ENCODE measurements at regions not wholly inside any gene's neighbourhood (a gene's known extent, or its start where the extent isn't known, plus 50 kb on each side); places are given as distances from the start of the nearest gene placed in this dataset.

DNA sequence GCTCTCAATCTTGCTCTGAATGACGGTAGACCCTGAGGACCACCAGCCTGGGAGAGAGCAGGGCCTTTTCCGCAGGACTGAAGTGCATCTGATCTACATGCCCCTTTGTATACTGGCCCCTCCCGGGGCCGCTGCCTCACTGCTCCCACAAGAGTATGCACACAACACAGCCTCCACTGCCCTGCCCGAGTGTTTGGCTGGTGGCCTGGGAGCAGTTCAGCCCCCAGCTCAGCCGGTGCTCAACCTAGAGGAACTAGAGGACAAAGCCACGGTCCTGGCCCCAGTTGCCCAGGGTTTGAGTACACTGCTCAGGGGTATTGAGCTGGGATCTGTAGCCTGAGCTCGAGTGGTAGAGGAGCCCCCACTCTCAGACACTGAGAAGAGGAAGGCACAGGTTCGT is 118.9 kb upstream of the CAB39 start:
- TF ChIP-seq POU6F1 (CRISPR knock-in tag; IDR thresholded peaks at IDR 0.05; ENCODE audit: borderline replicate concordance, low read depth) (no peak), ZC3H10 (CRISPR knock-in tag; IDR thresholded peaks at IDR 0.05) (no peak), ZNF70 (CRISPR knock-in tag; IDR thresholded peaks at IDR 0.05) (no peak), ZFP30 (CRISPR knock-in tag; IDR thresholded peaks at IDR 0.05) (no peak), BACH2 (CRISPR knock-in tag; IDR thresholded peaks at IDR 0.05; ENCODE audit: borderline replicate concordance) (no peak), CREB5 (CRISPR knock-in tag; IDR thresholded peaks at IDR 0.05; ENCODE audit: low read depth) (no peak), OSR1 (CRISPR knock-in tag; IDR thresholded peaks at IDR 0.05) (no peak), ZFP3 (CRISPR knock-in tag; IDR thresholded peaks at IDR 0.05) (no peak), ZNF8 (CRISPR knock-in tag; IDR thresholded peaks at IDR 0.05) (no peak), PPARA (CRISPR knock-in tag; IDR thresholded peaks at IDR 0.05; ENCODE audit: borderline replicate concordance) (no peak)
- TF ChIP-seq, protein P1, sequence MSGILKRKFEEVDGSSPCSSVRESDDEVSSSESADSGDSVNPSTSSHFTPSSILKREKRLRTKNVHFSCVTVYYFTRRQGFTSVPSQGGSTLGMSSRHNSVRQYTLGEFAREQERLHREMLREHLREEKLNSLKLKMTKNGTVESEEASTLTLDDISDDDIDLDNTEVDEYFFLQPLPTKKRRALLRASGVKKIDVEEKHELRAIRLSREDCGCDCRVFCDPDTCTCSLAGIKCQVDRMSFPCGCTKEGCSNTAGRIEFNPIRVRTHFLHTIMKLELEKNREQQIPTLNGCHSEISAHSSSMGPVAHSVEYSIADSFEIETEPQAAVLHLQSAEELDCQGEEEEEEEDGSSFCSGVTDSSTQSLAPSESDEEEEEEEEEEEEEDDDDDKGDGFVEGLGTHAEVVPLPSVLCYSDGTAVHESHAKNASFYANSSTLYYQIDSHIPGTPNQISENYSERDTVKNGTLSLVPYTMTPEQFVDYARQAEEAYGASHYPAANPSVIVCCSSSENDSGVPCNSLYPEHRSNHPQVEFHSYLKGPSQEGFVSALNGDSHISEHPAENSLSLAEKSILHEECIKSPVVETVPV (CRISPR knock-in tag; IDR thresholded peaks at IDR 0.05): no peak
- no peak for ATAC-seq

- TF ChIP-seq ARNTL (CRISPR knock-in tag; IDR thresholded peaks at IDR 0.05; ENCODE audit: borderline replicate concordance, low read depth) (no peak), RARB (CRISPR knock-in tag; IDR thresholded peaks at IDR 0.05) (no peak), ZFP3 (CRISPR knock-in tag; IDR thresholded peaks at IDR 0.05) (no peak), GLIS3 (CRISPR knock-in tag; IDR thresholded peaks at IDR 0.05) (no peak), CREB5 (CRISPR knock-in tag; IDR thresholded peaks at IDR 0.05; ENCODE audit: low read depth) (no peak), PPARA (CRISPR knock-in tag; IDR thresholded peaks at IDR 0.05; ENCODE audit: borderline replicate concordance) (no peak), ZNF8 (CRISPR knock-in tag; IDR thresholded peaks at IDR 0.05) (no peak)
- TF ChIP-seq, protein P2, sequence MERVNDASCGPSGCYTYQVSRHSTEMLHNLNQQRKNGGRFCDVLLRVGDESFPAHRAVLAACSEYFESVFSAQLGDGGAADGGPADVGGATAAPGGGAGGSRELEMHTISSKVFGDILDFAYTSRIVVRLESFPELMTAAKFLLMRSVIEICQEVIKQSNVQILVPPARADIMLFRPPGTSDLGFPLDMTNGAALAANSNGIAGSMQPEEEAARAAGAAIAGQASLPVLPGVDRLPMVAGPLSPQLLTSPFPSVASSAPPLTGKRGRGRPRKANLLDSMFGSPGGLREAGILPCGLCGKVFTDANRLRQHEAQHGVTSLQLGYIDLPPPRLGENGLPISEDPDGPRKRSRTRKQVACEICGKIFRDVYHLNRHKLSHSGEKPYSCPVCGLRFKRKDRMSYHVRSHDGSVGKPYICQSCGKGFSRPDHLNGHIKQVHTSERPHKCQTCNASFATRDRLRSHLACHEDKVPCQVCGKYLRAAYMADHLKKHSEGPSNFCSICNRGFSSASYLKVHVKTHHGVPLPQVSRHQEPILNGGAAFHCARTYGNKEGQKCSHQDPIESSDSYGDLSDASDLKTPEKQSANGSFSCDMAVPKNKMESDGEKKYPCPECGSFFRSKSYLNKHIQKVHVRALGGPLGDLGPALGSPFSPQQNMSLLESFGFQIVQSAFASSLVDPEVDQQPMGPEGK (CRISPR knock-in tag; IDR thresholded peaks at IDR 0.05; ENCODE audit: borderline replicate concordance): no peak
- no peak for ATAC-seq
Measured at GRCh38 chr2:230594286-230594840, 118.3 kb upstream of the CAB39 start.

DNA sequence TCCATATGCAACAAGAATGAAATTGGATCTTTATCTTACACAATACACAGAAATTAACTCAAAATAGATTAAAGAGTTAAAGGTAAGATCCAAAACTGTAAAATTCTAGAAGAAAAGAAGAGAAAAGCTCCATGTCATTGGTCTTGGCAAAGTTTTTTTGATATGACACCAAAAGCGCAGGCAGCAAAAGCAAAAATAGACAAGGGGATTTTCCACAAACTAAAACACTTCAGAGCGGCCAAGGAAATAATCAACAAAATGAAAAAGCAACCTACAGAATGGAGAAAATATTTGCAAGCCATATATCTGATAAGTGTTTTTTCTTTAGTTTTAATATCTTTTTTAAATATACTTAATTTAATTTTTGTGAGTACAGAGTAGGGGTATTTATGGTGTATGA is 112.8 kb upstream of the CAB39 start:
- no peak for ATAC-seq
- TF ChIP-seq TOX (CRISPR knock-in tag; IDR thresholded peaks at IDR 0.05; ENCODE audit: borderline replicate concordance) (no peak), ISL1 (CRISPR knock-in tag; IDR thresholded peaks at IDR 0.05) (no peak), RARB (CRISPR knock-in tag; IDR thresholded peaks at IDR 0.05) (no peak), SNAI2 (CRISPR knock-in tag; IDR thresholded peaks at IDR 0.05) (no peak), ZFP30 (CRISPR knock-in tag; IDR thresholded peaks at IDR 0.05) (no peak), GLIS3 (CRISPR knock-in tag; IDR thresholded peaks at IDR 0.05) (no peak)
- TF ChIP-seq, protein P3, sequence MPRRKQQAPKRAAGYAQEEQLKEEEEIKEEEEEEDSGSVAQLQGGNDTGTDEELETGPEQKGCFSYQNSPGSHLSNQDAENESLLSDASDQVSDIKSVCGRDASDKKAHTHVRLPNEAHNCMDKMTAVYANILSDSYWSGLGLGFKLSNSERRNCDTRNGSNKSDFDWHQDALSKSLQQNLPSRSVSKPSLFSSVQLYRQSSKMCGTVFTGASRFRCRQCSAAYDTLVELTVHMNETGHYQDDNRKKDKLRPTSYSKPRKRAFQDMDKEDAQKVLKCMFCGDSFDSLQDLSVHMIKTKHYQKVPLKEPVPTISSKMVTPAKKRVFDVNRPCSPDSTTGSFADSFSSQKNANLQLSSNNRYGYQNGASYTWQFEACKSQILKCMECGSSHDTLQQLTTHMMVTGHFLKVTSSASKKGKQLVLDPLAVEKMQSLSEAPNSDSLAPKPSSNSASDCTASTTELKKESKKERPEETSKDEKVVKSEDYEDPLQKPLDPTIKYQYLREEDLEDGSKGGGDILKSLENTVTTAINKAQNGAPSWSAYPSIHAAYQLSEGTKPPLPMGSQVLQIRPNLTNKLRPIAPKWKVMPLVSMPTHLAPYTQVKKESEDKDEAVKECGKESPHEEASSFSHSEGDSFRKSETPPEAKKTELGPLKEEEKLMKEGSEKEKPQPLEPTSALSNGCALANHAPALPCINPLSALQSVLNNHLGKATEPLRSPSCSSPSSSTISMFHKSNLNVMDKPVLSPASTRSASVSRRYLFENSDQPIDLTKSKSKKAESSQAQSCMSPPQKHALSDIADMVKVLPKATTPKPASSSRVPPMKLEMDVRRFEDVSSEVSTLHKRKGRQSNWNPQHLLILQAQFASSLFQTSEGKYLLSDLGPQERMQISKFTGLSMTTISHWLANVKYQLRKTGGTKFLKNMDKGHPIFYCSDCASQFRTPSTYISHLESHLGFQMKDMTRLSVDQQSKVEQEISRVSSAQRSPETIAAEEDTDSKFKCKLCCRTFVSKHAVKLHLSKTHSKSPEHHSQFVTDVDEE (CRISPR knock-in tag; IDR thresholded peaks at IDR 0.05): no peak

All from SK-N-SH treated with all-trans-retinoic acid at 6 μM for 48 hours (cell line).